Mesothelial cell of epicardium (in vitro differentiated cells): ENCODE measurements at regions not wholly inside any gene's neighbourhood (a gene's known extent, or its start where the extent isn't known, plus 50 kb on each side); places are given as distances from the start of the nearest gene placed in this dataset.
A peak's percentile ranks its signal among the peaks of the same experiment; 100 is the strongest.

Experiments used
- DNase-seq, 2 experiments: peaks; one replicate each; pipeline ENCODE4 v3.0.0; 2021; ENCODE audit warnings: low spot score in 2 of 2; ENCODE audit not compliant: unreplicated experiment in 2 of 2
- H3K27ac Mint-ChIP-seq: 2 replicates; pipeline ENCODE4 v1.8.0; 2021; ENCODE audit warnings: mixed read lengths
- H3K27me3 Mint-ChIP-seq: 2 replicates; pipeline ENCODE4 v1.8.0; 2021; ENCODE audit warnings: low read depth, mixed read lengths
- H3K36me3 Mint-ChIP-seq: 2 replicates; pipeline ENCODE4 v1.8.0; 2021; ENCODE audit warnings: mixed read lengths
- H3K4me1 Mint-ChIP-seq: 2 replicates; pipeline ENCODE4 v1.8.0; 2021; ENCODE audit warnings: mixed read lengths
- H3K4me3 Mint-ChIP-seq: 2 replicates; pipeline ENCODE4 v1.8.0; 2021; ENCODE audit warnings: mild to moderate bottlenecking, moderate library complexity, mixed read lengths
- H3K9me3 Mint-ChIP-seq: 2 replicates; pipeline ENCODE4 v1.8.0; 2021; ENCODE audit warnings: mixed read lengths
- TF ChIP-seq, protein P1 (sequence below): fragments of 200-600 bp; sonication (generic); IDR thresholded peaks from one replicate; pipeline ENCODE4 v1.5.0; 2021; ENCODE audit warnings: antibody characterized with exemption; ENCODE audit not compliant: unreplicated experiment

DNA sequence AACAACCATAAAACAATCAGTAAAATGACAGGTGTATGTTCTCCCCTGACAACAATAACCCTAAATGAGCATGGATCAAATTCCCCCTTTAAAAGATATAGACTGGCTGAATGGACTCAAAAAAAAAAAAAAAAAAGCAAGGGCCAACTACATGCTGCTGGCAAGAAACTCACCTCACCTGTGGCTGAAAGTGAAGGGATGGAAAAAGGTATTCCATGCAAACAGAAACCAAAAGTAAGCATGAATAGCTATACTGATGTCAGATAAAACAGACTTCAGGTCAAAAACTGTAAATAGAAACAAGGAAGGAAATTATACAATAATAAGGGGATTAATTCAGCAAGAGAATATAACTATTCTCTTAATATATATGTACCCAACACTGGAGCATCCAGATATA, 54.2 kb upstream of the SSBP2 start:
- Mint-ChIP-seq H3K9me3 (peaks cover 35% of the 10 kb centered on the region), H3K4me1 (peaks cover 11% of the 10 kb centered on the region), H3K27ac (no peak overlapping the region), H3K4me3 (no peak overlapping the region), H3K36me3 (peaks cover 9% of the 10 kb centered on the region), H3K27me3 (no peaks in the 10 kb centered on the region)
- DNase-seq: no peak
- TF ChIP-seq, protein P1, sequence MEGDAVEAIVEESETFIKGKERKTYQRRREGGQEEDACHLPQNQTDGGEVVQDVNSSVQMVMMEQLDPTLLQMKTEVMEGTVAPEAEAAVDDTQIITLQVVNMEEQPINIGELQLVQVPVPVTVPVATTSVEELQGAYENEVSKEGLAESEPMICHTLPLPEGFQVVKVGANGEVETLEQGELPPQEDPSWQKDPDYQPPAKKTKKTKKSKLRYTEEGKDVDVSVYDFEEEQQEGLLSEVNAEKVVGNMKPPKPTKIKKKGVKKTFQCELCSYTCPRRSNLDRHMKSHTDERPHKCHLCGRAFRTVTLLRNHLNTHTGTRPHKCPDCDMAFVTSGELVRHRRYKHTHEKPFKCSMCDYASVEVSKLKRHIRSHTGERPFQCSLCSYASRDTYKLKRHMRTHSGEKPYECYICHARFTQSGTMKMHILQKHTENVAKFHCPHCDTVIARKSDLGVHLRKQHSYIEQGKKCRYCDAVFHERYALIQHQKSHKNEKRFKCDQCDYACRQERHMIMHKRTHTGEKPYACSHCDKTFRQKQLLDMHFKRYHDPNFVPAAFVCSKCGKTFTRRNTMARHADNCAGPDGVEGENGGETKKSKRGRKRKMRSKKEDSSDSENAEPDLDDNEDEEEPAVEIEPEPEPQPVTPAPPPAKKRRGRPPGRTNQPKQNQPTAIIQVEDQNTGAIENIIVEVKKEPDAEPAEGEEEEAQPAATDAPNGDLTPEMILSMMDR: no peak

GRCh38 chr5:81803812-81804211, 52.9 kb upstream of the SSBP2 start:
- no peak overlapping the region for H3K4me3 Mint-ChIP-seq

GRCh38 chr5:81802625-81803024, 51.7 kb upstream of the SSBP2 start:
- TF ChIP-seq, protein P1: no peak
- Mint-ChIP-seq H3K4me1 (peaks cover 28% of the 10 kb centered on the region), H3K4me3 (no peak overlapping the region), H3K27ac (no peak overlapping the region), H3K9me3 (peaks cover 22% of the 10 kb centered on the region), H3K36me3 (peaks cover 9% of the 10 kb centered on the region), H3K27me3 (no peaks in the 10 kb centered on the region)
- no peak for DNase-seq

More at GRCh38 chr5:81803812-81804211, 52.9 kb upstream of the SSBP2 start:
- no peaks in the 10 kb centered on the region for H3K27me3 Mint-ChIP-seq
- peaks cover 9% of the 10 kb centered on the region for H3K36me3 Mint-ChIP-seq
- no peak overlapping the region for H3K27ac Mint-ChIP-seq
- DNase-seq: no peak
- H3K9me3 Mint-ChIP-seq: peaks cover 34% of the 10 kb centered on the region
- peaks cover 21% of the 10 kb centered on the region for H3K4me1 Mint-ChIP-seq
- TF ChIP-seq, protein P1: no peak

DNA sequence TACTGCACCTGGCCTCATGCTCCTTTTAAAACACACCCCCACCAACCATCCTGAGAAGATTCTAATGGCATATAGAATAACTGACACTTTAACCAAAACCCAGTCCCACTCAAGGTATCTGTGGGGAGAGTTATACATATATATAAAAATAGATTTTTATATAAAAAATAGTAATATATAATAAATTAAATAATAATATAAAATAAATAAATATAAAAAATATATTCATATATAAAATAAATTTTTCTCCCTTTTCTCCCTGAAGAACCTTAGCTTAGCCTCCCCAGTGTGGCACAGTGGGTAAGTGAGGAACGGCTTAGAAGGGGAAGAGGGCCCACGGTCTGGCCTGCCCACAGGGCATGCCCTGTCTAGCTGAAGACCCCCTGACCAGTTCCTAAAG, 51.1 kb upstream of the SSBP2 start:
- Mint-ChIP-seq H3K9me3 (peaks cover 16% of the 10 kb centered on the region), H3K4me3 (no peak overlapping the region), H3K4me1 (peaks cover 28% of the 10 kb centered on the region), H3K27me3 (no peaks in the 10 kb centered on the region), H3K36me3 (peaks cover 6% of the 10 kb centered on the region), H3K27ac (no peak overlapping the region)
- no peak for DNase-seq
- TF ChIP-seq, protein P1: no peak

DNA sequence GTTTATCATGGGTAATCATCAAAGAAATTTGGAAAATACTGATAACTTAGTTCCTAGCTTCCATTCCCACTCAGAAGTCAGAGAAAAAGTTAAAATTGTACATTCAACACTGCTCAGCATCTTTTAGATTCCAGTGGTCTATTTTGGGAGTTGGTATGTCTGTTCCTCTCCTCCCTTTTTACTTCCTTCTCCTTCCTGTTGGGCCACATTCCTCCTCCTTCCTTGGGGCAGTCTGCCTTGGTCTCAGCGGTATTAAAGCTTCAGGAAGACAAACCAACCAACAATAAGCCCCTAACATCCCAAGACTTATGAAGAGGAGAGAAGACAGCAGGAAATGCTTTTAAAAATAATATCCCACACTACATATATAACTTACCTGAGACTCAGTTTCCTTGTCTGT, 49.9 kb upstream of the SSBP2 start:
- Mint-ChIP-seq H3K4me3 (no peak overlapping the region), H3K4me1 (peaks cover 28% of the 10 kb centered on the region), H3K27me3 (no peaks in the 10 kb centered on the region), H3K27ac (peak overlapping the region; percentile 80), H3K36me3 (no peaks in the 10 kb centered on the region), H3K9me3 (peaks cover 4% of the 10 kb centered on the region)
- TF ChIP-seq, protein P1: no peak
- no peak for DNase-seq
